ENCODE measurements at regions not wholly inside any gene's neighbourhood (a gene's known extent, or its start where the extent isn't known, plus 50 kb on each side); places are given as distances from the start of the nearest gene placed in this dataset.

DNA sequence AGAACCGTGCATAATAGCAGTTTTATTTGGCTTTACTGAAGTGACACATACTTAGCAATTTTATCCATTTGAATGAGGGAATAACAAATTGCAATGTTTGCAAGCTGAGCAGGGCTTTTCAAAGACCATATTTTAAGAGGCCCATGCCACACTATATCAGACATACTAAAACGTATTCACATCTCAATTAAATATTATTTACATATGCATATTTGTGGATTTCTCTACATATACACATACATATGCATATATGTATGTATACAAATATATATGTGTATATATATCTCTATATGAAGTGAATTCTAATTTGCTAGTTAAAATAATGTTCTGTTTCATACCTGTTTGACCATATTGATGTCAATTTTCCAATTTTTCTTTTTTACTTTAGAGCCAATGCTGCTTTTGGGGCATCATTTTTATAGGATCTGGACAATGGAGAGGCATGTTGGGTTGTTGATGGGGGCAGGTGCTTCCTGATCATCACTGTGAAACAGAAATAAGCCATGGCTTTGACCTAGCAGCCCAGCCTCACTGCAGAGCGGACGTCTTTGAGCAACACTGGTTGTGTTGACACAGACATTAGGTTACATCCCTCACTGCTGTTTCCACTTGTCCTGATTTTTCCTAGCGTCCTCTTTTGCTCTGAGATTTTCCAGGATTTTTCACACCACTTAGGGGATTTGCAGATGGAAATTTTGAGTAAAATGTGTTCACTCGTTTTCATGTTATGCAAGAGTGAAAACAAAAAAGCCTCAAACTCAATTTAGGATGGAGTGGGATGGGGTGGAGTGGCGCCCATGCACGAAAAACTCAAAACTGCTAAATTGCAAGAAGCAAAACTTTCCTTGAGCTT is 56.9 kb downstream of the RDH14 start:
- TF ChIP-seq, protein P1, sequence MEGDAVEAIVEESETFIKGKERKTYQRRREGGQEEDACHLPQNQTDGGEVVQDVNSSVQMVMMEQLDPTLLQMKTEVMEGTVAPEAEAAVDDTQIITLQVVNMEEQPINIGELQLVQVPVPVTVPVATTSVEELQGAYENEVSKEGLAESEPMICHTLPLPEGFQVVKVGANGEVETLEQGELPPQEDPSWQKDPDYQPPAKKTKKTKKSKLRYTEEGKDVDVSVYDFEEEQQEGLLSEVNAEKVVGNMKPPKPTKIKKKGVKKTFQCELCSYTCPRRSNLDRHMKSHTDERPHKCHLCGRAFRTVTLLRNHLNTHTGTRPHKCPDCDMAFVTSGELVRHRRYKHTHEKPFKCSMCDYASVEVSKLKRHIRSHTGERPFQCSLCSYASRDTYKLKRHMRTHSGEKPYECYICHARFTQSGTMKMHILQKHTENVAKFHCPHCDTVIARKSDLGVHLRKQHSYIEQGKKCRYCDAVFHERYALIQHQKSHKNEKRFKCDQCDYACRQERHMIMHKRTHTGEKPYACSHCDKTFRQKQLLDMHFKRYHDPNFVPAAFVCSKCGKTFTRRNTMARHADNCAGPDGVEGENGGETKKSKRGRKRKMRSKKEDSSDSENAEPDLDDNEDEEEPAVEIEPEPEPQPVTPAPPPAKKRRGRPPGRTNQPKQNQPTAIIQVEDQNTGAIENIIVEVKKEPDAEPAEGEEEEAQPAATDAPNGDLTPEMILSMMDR (conservative IDR thresholded peaks at IDR 0.05; ENCODE audit: low read depth): no peak
- ChIA-PET POLR2A (ENCODE audit: low non-redundant PET) (no interaction called here), CTCF (interaction anchor here (0.5 to 0.6 kb wide), 2 partner anchors 11 to 834 kb away, joined by 3 read pairs; no protein-coding TSS in a partner anchor)
- no peak overlapping the region for H3K27ac ChIP-seq
- no peak for DNase-seq (ENCODE audit: low spot score)

DNA sequence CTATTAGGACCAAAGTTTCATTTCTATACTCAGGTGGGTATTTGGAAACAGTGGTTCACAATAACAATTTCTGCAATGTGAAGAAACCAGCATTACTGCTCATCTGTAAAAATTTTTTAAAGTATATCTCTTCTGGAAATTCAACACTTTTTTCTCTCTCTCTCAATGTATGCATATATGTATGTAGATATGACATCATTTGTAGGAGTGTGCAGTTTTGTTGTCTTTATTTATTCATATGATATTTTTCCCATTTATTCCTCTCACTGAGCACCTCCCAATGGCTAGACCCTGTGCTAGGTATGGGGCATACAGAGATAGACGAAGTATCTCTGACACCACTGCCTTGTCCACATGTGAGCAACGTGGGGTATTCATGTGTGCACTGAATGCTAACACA is 58.3 kb downstream of the RDH14 start:
- no peak for DNase-seq (ENCODE audit: low spot score)
- TF ChIP-seq, protein P1 (conservative IDR thresholded peaks at IDR 0.05; ENCODE audit: low read depth): no peak
- H3K27ac ChIP-seq: no peak overlapping the region
- CTCF ChIA-PET: no interaction called here
- POLR2A ChIA-PET (ENCODE audit: low non-redundant PET): no interaction called here

DNA sequence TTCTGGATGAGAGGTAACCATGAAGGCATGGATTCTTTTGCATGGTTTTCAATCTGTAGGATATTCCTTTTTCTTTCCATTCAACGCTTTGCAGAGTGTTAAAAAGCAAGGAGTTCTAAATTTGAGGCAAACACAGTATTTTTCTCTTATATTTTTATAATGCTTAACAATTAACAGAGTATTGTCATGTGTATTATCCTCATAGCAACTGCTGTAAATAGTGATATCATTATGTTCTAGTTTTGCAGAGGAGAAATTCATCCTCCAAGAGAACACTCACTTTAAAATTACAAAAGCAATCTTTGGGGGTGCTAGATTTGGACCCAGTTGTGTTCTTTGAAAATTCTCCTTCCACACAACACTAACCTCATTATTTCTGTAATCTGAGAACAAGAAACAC is 58.7 kb downstream of the RDH14 start:
- DNase-seq (ENCODE audit: low spot score): no peak
- ChIA-PET POLR2A (ENCODE audit: low non-redundant PET) (no interaction called here), CTCF (no interaction called here)
- TF ChIP-seq, protein P1 (conservative IDR thresholded peaks at IDR 0.05; ENCODE audit: low read depth): no peak
- H3K27ac ChIP-seq: no peak overlapping the region

DNA sequence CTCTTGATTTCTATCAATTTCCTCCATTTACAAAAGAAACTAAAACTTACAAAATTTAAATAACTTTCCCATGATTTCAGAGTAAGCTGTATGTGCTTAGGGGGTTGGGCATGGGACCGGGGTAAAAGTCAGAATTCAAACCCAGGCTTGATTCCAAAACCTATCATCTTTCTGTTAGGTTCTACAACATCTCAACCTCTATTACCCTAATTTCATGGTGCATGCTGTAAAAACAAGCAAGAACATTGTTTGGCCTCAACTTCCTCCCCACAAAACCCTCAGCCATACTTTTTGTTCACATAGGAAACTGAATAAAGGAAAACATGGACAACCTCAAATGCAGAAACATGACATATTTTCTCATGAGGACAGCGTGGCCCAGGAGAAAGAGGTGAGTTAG is 59.3 kb downstream of the RDH14 start:
- CTCF ChIA-PET: no interaction called here
- DNase-seq (ENCODE audit: low spot score): no peak
- POLR2A ChIA-PET (ENCODE audit: low non-redundant PET): no interaction called here
- TF ChIP-seq, protein P1 (conservative IDR thresholded peaks at IDR 0.05; ENCODE audit: low read depth): no peak
- no peak overlapping the region for H3K27ac ChIP-seq

DNA sequence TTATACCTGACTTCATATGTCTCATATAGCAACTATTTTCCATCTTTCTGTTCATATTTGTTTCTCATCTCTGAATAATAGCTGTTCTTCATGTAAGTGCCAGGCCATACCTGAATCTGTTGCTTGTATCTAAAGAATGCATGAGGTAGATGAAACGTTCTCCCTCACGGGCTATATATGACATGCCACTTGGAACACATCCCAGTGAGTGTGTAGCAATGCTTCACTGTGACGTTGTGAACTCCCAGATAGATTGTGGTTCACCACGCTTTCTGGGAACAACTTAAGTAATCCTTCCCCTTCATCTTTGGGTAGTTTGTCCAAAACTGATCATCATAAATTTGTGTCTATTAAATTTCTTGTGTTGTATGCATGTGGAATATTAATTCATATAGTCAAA is 60.1 kb downstream of the RDH14 start:
- no peak for DNase-seq (ENCODE audit: low spot score)
- TF ChIP-seq, protein P1 (conservative IDR thresholded peaks at IDR 0.05; ENCODE audit: low read depth): no peak
- ChIA-PET POLR2A (ENCODE audit: low non-redundant PET) (interaction anchor here (0.5 kb wide), 1 partner anchor 60 kb away, joined by 3 read pairs; the partner anchor contains the start of gene RDH14), CTCF (interaction anchor here (1.1 kb wide), 1 partner anchor 20 kb away, joined by 3 read pairs; no protein-coding TSS in a partner anchor)
- H3K27ac ChIP-seq: no peak overlapping the region

DNA sequence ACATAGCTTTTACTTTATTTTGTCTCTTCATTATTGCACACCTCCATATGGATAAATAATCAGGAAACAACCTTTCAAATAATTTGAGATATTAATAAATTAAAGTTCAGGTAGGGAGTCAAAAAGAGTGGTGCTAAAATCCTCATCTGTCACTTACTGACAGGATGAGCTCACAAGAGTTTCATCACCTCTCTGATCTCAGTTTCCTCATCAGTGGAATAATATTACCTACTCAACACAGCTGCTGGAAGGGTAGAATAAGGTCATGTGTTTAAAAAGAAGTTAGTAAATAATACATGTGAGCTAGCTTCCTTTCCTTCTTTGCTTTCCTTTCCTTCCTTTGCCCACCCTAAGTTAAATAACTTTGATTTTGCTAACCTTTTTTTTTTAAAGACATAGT is 61.9 kb downstream of the RDH14 start:
- POLR2A ChIA-PET (ENCODE audit: low non-redundant PET): no interaction called here
- no peak for DNase-seq (ENCODE audit: low spot score)
- CTCF ChIA-PET: interaction anchor here (0.6 to 0.7 kb wide), 2 partner anchors 18 to 44 kb away, joined by 3 to 4 read pairs; no protein-coding TSS in a partner anchor
- H3K27ac ChIP-seq: no peak overlapping the region
- TF ChIP-seq, protein P1 (conservative IDR thresholded peaks at IDR 0.05; ENCODE audit: low read depth): no peak
